HCT116 (cell line): ENCODE measurements at regions not wholly inside any gene's neighbourhood (a gene's known extent, or its start where the extent isn't known, plus 50 kb on each side); places are given as distances from the start of the nearest gene placed in this dataset.
"Not testable (repeated sequence)": the region's sequence is repeated elsewhere in the genome, so short reads cannot be mapped to it uniquely, and the experiment has no call there.

ENCODE experiments used
- CTCF ChIP-seq, 3 experiments: fragments of 200-600 bp in 1 of 3; sonication (generic) in 1 of 3; IDR thresholded peaks in 2 of 3; conservative IDR thresholded peaks in 1 of 3; 2 replicates each; pipeline ENCODE4 v1.5.1; 2012 to 2017; ENCODE audit warnings: low read depth in 2 of 3, low read length in 2 of 3, antibody characterized with exemption in 1 of 3, borderline replicate concordance in 1 of 3, control low read depth in 1 of 3, mild to moderate bottlenecking in 1 of 3, mixed read lengths in 1 of 3, mixed run types in 1 of 3, moderate library complexity in 1 of 3; ENCODE audit not compliant: insufficient read depth in 1 of 3
- EZH2 ChIP-seq: fragments of 200-600 bp; sonication (generic); IDR thresholded peaks from 2 replicates; pipeline ENCODE4 v1.6.1; 2017; ENCODE audit warnings: antibody characterized with exemption, mixed run types
- POLR2A ChIP-seq: IDR thresholded peaks from 2 replicates; pipeline ENCODE4 v1.7.0; 2011; ENCODE audit warnings: borderline replicate concordance; ENCODE audit not compliant: insufficient read depth, insufficient read length; ENCODE audit errors: extremely low read depth
- POLR2AphosphoS5 ChIP-seq: IDR thresholded peaks from 2 replicates; pipeline ENCODE4 v1.6.1; 2011; ENCODE audit warnings: mild to moderate bottlenecking, low read depth, low read length, moderate library complexity
- RAD21 ChIP-seq: IDR thresholded peaks from 2 replicates; pipeline ENCODE4 v1.6.1; 2012; ENCODE audit warnings: low read depth, mild to moderate bottlenecking
- REST ChIP-seq: IDR thresholded peaks from 2 replicates; pipeline ENCODE4 v1.6.1; 2012; ENCODE audit warnings: low read depth
- TCF7L2 ChIP-seq: IDR thresholded peaks from 2 replicates; pipeline ENCODE4 v1.7.0; 2011; ENCODE audit warnings: borderline replicate concordance, inconsistent platforms; ENCODE audit not compliant: insufficient read depth, insufficient read length; ENCODE audit errors: extremely low read depth
- ZNF274 ChIP-seq: fragments of 200-500 bp; sonication (Bioruptor generic); IDR thresholded peaks from 2 replicates; pipeline ENCODE4 v1.6.1; 2014; ENCODE audit warnings: mild to moderate bottlenecking, low read depth, low read length, inconsistent platforms
- TF ChIP-seq, protein P1 (sequence below): IDR thresholded peaks from 2 replicates; pipeline ENCODE4 v1.6.1; 2012
- TF ChIP-seq, protein P2 (sequence below): IDR thresholded peaks from 2 replicates; pipeline ENCODE4 v1.6.1; 2011; ENCODE audit warnings: mild to moderate bottlenecking, low read length, moderate library complexity; ENCODE audit not compliant: insufficient replicate concordance; ENCODE audit errors: extremely low read depth

DNA sequence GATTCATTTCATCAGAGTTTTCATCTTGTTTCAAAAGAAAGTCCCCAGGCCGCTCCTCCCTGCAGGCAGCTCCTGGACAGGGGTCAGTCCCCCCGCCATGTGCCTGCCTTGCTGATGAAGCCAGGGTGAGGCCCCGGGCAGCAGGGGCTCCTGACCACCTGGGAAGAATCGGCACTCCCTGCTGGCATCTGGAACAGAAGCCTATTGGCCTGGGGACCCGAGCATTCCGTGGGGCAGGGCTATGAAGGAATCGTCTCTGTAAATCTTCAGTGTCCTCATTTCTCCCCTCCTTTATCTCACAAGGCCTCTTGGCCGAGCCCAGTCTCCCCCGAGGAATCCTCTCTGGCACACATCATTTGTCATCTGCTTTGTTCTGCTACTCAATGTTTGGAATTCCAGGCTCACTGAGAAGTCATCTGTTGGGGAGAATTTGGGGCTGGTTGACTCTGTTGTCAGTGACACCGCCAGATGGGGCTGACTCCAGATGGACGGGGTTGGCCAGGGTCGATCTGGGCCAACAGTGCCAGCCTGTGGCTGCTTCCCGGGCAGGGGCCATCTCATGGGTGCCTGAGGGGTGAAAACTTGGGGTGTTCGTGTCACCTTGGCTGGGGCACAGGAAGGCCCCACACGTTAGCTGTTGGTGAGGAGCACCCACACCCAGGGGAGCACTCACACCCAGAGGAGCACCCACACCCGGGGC, 184.6 kb downstream of the LAT start:
- TF ChIP-seq CTCF (IDR thresholded peaks at IDR 0.05 in 2 of 3, conservative IDR thresholded peaks at IDR 0.05 in 1 of 3; ENCODE audit: borderline replicate concordance in 1 of 3, insufficient read depth in 1 of 3, low read depth in 2 of 3, low read length in 2 of 3); POLR2AphosphoS5; ZNF274; RAD21; EZH2; REST; POLR2A; TCF7L2: not testable (repeated sequence)
- TF ChIP-seq, protein P1, sequence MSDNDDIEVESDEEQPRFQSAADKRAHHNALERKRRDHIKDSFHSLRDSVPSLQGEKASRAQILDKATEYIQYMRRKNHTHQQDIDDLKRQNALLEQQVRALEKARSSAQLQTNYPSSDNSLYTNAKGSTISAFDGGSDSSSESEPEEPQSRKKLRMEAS, result not testable (repeated sequence)
- TF ChIP-seq, protein P2, sequence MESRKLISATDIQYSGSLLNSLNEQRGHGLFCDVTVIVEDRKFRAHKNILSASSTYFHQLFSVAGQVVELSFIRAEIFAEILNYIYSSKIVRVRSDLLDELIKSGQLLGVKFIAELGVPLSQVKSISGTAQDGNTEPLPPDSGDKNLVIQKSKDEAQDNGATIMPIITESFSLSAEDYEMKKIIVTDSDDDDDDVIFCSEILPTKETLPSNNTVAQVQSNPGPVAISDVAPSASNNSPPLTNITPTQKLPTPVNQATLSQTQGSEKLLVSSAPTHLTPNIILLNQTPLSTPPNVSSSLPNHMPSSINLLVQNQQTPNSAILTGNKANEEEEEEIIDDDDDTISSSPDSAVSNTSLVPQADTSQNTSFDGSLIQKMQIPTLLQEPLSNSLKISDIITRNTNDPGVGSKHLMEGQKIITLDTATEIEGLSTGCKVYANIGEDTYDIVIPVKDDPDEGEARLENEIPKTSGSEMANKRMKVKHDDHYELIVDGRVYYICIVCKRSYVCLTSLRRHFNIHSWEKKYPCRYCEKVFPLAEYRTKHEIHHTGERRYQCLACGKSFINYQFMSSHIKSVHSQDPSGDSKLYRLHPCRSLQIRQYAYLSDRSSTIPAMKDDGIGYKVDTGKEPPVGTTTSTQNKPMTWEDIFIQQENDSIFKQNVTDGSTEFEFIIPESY, result not testable (repeated sequence)
